GM12878 (cell line): ENCODE measurements at regions not wholly inside any gene's neighbourhood (a gene's known extent, or its start where the extent isn't known, plus 50 kb on each side); places are given as distances from the start of the nearest gene placed in this dataset.

Experiments used
- ATAC-seq: fragments of 200-7000 bp; cut with Tn5 transposase; 3 replicates; pipeline ENCODE4 v1.9.1; 2020; ENCODE audit warnings: mild to moderate bottlenecking, moderate library complexity
- BruUV-seq: library from RNA; stranded (reverse); fragments of 400-500 nt; replicated peaks from 2 replicates; lab custom pipeline; 2021; lab: Mats Ljungman, UMichigan
- CTCF ChIA-PET: fragments of 300-600 bp; sonication (Branson Sonifier 250); formaldehyde crosslinking; extraction: SDS; loops from one replicate; lab custom pipeline; 2021; ENCODE audit warnings: inconsistent platforms; lab: Yijun Ruan, JAX
- POLR2A ChIA-PET: fragments of 350-600 bp; formaldehyde crosslinking; extraction: SDS; loops from one replicate; lab custom pipeline; 2021; ENCODE audit warnings: inconsistent platforms; lab: Charles Lee
- RAD21 ChIA-PET: fragments of 300-600 bp; sonication (Branson Sonifier 250); formaldehyde crosslinking; loops from one replicate; lab custom pipeline; 2023; ENCODE audit warnings: antibody characterized with exemption; ENCODE audit not compliant: unreplicated experiment; lab: Charles Lee
- SMC1A ChIA-PET: fragments of 300-600 bp; sonication (Branson Sonifier 250); formaldehyde crosslinking; loops from one replicate; lab custom pipeline; 2023; ENCODE audit not compliant: unreplicated experiment, uncharacterized antibody; lab: Charles Lee
- DNase-seq: peaks from one replicate; pipeline ENCODE4 v3.0.0-alpha.2; 2011; ENCODE audit warnings: low read depth, low spot score
- FAIRE-seq: peaks from 3 replicates; lab custom pipeline; 2011; peaks lifted over from hg19 to GRCh38; lab: Jason Lieb, UNC
- H2AFZ ChIP-seq: 2 replicates; pipeline ENCODE4 v1.6.0; 2011; ENCODE audit warnings: low read depth, low read length, control low read depth; ENCODE audit not compliant: control insufficient read depth
- H3K27ac ChIP-seq: 2 replicates; pipeline ENCODE4 v1.5.1; 2011; ENCODE audit warnings: control low read depth; ENCODE audit not compliant: control insufficient read depth, insufficient read depth
- H3K27me3 ChIP-seq, 2 experiments: replicated peaks in 1 of 2; 2 replicates each; pipeline versions ENCODE4 v1.6.0 to v1.6.1; 2011; ENCODE audit warnings: low read length in 1 of 2; ENCODE audit not compliant: control insufficient read depth in 2 of 2, insufficient read depth in 2 of 2
- H3K36me3 ChIP-seq, 2 experiments: 2 replicates each; pipeline ENCODE4 v1.5.1; 2011; ENCODE audit warnings: low read length in 1 of 2; ENCODE audit not compliant: control insufficient read depth in 2 of 2, insufficient read depth in 2 of 2
- H3K4me1 ChIP-seq: 2 replicates; pipeline ENCODE4 v1.6.1; 2011; ENCODE audit warnings: mild to moderate bottlenecking, low read length, moderate library complexity, mixed read lengths; ENCODE audit not compliant: control insufficient read depth, insufficient read depth
- H3K4me2 ChIP-seq: 2 replicates; pipeline ENCODE4 v1.6.0; 2011; ENCODE audit warnings: control low read depth; ENCODE audit not compliant: control insufficient read depth, insufficient read depth
- H3K4me3 ChIP-seq: fragments of 200-600 bp; sonication (generic); 2 replicates; pipeline ENCODE4 v1.5.1; 2016
- H3K79me2 ChIP-seq: 2 replicates; pipeline ENCODE4 v1.6.0; 2011; ENCODE audit warnings: low read length; ENCODE audit not compliant: control insufficient read depth, insufficient read depth
- H3K9ac ChIP-seq: 2 replicates; pipeline ENCODE4 v1.8.0; 2011; ENCODE audit warnings: low read length, control low read depth, mixed read lengths; ENCODE audit not compliant: control insufficient read depth, insufficient read depth
- H3K9me3 ChIP-seq: replicated peaks from 3 replicates; pipeline ENCODE4 v1.5.1; 2011; ENCODE audit warnings: mild to moderate bottlenecking, low read length; ENCODE audit not compliant: control insufficient read depth, insufficient read depth
- H4K20me1 ChIP-seq: 2 replicates; pipeline ENCODE4 v1.6.0; 2011; ENCODE audit not compliant: control insufficient read depth, insufficient read depth
- BHLHE40 ChIP-seq, 2 experiments: fragments of 450-650 bp in 1 of 2; IDR thresholded peaks; 2 replicates each; pipeline ENCODE4 v1.6.1; 2011 to 2017; ENCODE audit warnings: low read depth in 2 of 2, borderline replicate concordance in 1 of 2, improper control_type of control experiment in 1 of 2, low read length in 1 of 2, mild to moderate bottlenecking in 1 of 2
- CEBPB ChIP-seq, 2 experiments: fragments of 150-350 bp in 1 of 2; IDR thresholded peaks; 2 replicates each; pipeline ENCODE4 v1.6.1; 2012 to 2014; ENCODE audit warnings: low read depth in 2 of 2, low read length in 2 of 2, borderline replicate concordance in 1 of 2, inconsistent platforms in 1 of 2
- CHD1 ChIP-seq: IDR thresholded peaks from 2 replicates; pipeline ENCODE4 v1.6.1; 2012; ENCODE audit warnings: low read depth, low read length, improper control_type of control experiment
- CREB1 ChIP-seq: IDR thresholded peaks from 2 replicates; pipeline ENCODE4 v1.6.1; 2012; ENCODE audit warnings: low read depth, mild to moderate bottlenecking, inconsistent platforms
- GATAD2B ChIP-seq: fragments of 450-650 bp; conservative IDR thresholded peaks from 2 replicates; pipeline ENCODE4 v1.6.1; 2017; ENCODE audit warnings: low read depth, mild to moderate bottlenecking, moderate library complexity
- HDAC2 ChIP-seq: fragments of 200-600 bp; sonication (generic); IDR thresholded peaks from 2 replicates; pipeline ENCODE4 v1.6.1; 2017
- IKZF1 ChIP-seq: fragments of 450-650 bp; conservative IDR thresholded peaks from 2 replicates; pipeline ENCODE4 v1.6.1; 2017; ENCODE audit warnings: antibody characterized with exemption, mild to moderate bottlenecking
- KDM1A ChIP-seq: fragments of 200-600 bp; sonication (generic); IDR thresholded peaks from 2 replicates; pipeline ENCODE4 v1.6.1; 2016; ENCODE audit warnings: borderline replicate concordance
- LARP7 ChIP-seq: fragments of 450-650 bp; IDR thresholded peaks from 2 replicates; pipeline ENCODE4 v1.6.1; 2017; ENCODE audit warnings: mild to moderate bottlenecking
- MEF2A ChIP-seq: IDR thresholded peaks from 2 replicates; pipeline ENCODE4 v1.6.1; 2011; ENCODE audit warnings: low read depth, mild to moderate bottlenecking, low read length, moderate library complexity; ENCODE audit not compliant: insufficient read depth
- NFYB ChIP-seq: IDR thresholded peaks from 2 replicates; pipeline ENCODE4 v1.6.1; 2011; ENCODE audit warnings: low read depth, mild to moderate bottlenecking, low read length, improper control_type of control experiment, moderate library complexity; ENCODE audit not compliant: insufficient read depth
- PML ChIP-seq: IDR thresholded peaks from 2 replicates; pipeline ENCODE4 v1.6.1; 2012; ENCODE audit warnings: low read length, inconsistent platforms
- POLR2AphosphoS2 ChIP-seq: IDR thresholded peaks from 2 replicates; pipeline ENCODE4 v1.6.1; 2011; ENCODE audit warnings: low read depth, mild to moderate bottlenecking, low read length, improper control_type of control experiment, moderate library complexity
- SMAD1 ChIP-seq: fragments of 450-650 bp; IDR thresholded peaks from 2 replicates; pipeline ENCODE4 v1.6.1; 2018; ENCODE audit warnings: mild to moderate bottlenecking, low read depth; ENCODE audit not compliant: partially characterized antibody
- SMC3 ChIP-seq: IDR thresholded peaks from 2 replicates; pipeline ENCODE4 v1.6.1; 2011; ENCODE audit warnings: low read length, improper control_type of control experiment, borderline replicate concordance
- STAT1 ChIP-seq: fragments of 450-650 bp; conservative IDR thresholded peaks from 2 replicates; pipeline ENCODE4 v1.6.1; 2014; ENCODE audit warnings: antibody characterized with exemption, mild to moderate bottlenecking
- SUPT20H ChIP-seq: IDR thresholded peaks from 2 replicates; pipeline ENCODE4 v1.6.1; 2011; ENCODE audit warnings: low read depth, mild to moderate bottlenecking, low read length, moderate library complexity, borderline replicate concordance; ENCODE audit not compliant: control insufficient read depth
- TCF12 ChIP-seq: IDR thresholded peaks from 2 replicates; pipeline ENCODE4 v1.6.1; 2011; ENCODE audit warnings: low read depth, mild to moderate bottlenecking, low read length
- whole genome bisulfite sequencing: methylation state at CpG from one replicate; pipeline ENCODE4 v1.1.6; 2016; ENCODE audit warnings: low lambda C conversion rate; ENCODE audit not compliant: insufficient replicate concordance, insufficient coverage; ENCODE audit errors: missing lambda C conversion rate; 5-methylcytosine and 5-hydroxymethylcytosine counted together
- in situ Hi-C: fragments of 300-500 bp; cut with MboI; formaldehyde crosslinking; loops from 9 replicates; pipeline ENCODE4 v1.14.3; 2018; ENCODE audit warnings: mixed read lengths
- intact Hi-C: fragments of 100-400 bp; cut with micrococcal nuclease; formaldehyde crosslinking; loops from one replicate; pipeline ENCODE4 v1.14.2; 2022; ENCODE audit not compliant: unreplicated experiment
- TF ChIP-seq, protein P1 (sequence below): fragments of 450-650 bp; IDR thresholded peaks from 2 replicates; pipeline ENCODE4 v1.6.1; 2018; ENCODE audit warnings: mild to moderate bottlenecking, low read depth, moderate library complexity; ENCODE audit not compliant: partially characterized antibody
- TF ChIP-seq, protein P2 (sequence below): fragments of 450-650 bp; formaldehyde crosslinking; IDR thresholded peaks from 2 replicates; pipeline ENCODE4 v1.4.0; 2020; ENCODE audit warnings: mild to moderate bottlenecking, moderate library complexity

DNA sequence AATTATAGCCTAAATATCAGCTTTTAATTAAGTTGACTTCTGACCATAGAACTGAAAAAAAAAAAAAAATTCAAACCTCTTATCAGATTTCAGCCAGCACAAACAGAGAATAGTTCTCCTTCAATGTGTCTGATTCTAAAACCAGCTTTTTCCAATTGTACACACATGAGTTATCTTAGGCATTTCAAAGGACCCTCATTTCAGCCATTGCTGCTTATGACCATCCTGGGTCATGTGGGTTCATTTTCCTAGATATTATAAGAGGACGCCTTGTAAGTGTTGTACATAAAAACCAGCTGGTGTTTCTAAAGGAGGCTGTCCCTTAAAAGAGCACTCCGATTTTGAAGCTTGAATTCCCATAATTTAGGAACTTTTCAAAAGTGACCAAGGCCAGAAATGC is 62.3 kb upstream of the DYNC1I2 start:
- in situ Hi-C loops, result no loop called here
- no peaks in the 10 kb centered on the region for H3K27me3 ChIP-seq
- FAIRE-seq, result no peak
- H3K27ac ChIP-seq, result no peak overlapping the region
- TF ChIP-seq CHD1, result no peak
- TF ChIP-seq CREB1, result no peak
- no peak for TF ChIP-seq KDM1A
- TF ChIP-seq STAT1, result no peak
- no peak for TF ChIP-seq SMC3
- no peak for TF ChIP-seq TCF12
- no peak for TF ChIP-seq HDAC2
- TF ChIP-seq GATAD2B, result no peak
- no peak for TF ChIP-seq NFYB
- no peak for TF ChIP-seq PML
- TF ChIP-seq BHLHE40 (IDR thresholded peaks at IDR 0.05; ENCODE audit: borderline replicate concordance in 1 of 2, low read depth in 2 of 2, low read length in 1 of 2), result no peak
- TF ChIP-seq MEF2A, result no peak
- TF ChIP-seq POLR2AphosphoS2, result no peak
- no peak for TF ChIP-seq SUPT20H
- TF ChIP-seq LARP7, result no peak
- TF ChIP-seq SMAD1, result no peak
- no peak for TF ChIP-seq IKZF1
- TF ChIP-seq, protein P1, sequence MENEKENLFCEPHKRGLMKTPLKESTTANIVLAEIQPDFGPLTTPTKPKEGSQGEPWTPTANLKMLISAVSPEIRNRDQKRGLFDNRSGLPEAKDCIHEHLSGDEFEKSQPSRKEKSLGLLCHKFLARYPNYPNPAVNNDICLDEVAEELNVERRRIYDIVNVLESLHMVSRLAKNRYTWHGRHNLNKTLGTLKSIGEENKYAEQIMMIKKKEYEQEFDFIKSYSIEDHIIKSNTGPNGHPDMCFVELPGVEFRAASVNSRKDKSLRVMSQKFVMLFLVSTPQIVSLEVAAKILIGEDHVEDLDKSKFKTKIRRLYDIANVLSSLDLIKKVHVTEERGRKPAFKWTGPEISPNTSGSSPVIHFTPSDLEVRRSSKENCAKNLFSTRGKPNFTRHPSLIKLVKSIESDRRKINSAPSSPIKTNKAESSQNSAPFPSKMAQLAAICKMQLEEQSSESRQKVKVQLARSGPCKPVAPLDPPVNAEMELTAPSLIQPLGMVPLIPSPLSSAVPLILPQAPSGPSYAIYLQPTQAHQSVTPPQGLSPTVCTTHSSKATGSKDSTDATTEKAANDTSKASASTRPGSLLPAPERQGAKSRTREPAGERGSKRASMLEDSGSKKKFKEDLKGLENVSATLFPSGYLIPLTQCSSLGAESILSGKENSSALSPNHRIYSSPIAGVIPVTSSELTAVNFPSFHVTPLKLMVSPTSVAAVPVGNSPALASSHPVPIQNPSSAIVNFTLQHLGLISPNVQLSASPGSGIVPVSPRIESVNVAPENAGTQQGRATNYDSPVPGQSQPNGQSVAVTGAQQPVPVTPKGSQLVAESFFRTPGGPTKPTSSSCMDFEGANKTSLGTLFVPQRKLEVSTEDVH, result no peak
- no peak for TF ChIP-seq CEBPB (IDR thresholded peaks at IDR 0.05; ENCODE audit: borderline replicate concordance in 1 of 2, low read depth in 2 of 2, low read length in 2 of 2)
- TF ChIP-seq, protein P2, sequence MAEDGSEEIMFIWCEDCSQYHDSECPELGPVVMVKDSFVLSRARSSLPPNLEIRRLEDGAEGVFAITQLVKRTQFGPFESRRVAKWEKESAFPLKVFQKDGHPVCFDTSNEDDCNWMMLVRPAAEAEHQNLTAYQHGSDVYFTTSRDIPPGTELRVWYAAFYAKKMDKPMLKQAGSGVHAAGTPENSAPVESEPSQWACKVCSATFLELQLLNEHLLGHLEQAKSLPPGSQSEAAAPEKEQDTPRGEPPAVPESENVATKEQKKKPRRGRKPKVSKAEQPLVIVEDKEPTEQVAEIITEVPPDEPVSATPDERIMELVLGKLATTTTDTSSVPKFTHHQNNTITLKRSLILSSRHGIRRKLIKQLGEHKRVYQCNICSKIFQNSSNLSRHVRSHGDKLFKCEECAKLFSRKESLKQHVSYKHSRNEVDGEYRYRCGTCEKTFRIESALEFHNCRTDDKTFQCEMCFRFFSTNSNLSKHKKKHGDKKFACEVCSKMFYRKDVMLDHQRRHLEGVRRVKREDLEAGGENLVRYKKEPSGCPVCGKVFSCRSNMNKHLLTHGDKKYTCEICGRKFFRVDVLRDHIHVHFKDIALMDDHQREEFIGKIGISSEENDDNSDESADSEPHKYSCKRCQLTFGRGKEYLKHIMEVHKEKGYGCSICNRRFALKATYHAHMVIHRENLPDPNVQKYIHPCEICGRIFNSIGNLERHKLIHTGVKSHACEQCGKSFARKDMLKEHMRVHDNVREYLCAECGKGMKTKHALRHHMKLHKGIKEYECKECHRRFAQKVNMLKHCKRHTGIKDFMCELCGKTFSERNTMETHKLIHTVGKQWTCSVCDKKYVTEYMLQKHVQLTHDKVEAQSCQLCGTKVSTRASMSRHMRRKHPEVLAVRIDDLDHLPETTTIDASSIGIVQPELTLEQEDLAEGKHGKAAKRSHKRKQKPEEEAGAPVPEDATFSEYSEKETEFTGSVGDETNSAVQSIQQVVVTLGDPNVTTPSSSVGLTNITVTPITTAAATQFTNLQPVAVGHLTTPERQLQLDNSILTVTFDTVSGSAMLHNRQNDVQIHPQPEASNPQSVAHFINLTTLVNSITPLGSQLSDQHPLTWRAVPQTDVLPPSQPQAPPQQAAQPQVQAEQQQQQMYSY, result no peak
- TF ChIP-seq, all 136 proteins: peak for 0
- no peaks in the 10 kb centered on the region for H3K79me2 ChIP-seq
- SMC1A ChIA-PET, result no interaction called here
- intact Hi-C loops, result no loop called here
- ATAC-seq (no peak), DNase-seq (no peak)
- H4K20me1 ChIP-seq, result no peaks in the 10 kb centered on the region
- H3K9me3 ChIP-seq, result no peaks in the 10 kb centered on the region; the same call in 2 of the 3 replicates
- H2AFZ ChIP-seq, result no peak overlapping the region
- H3K9ac ChIP-seq, result no peak overlapping the region
- POLR2A ChIA-PET, result no interaction called here
- BruUV-seq, result no TSS peak
- H3K4me2 ChIP-seq, result no peak overlapping the region
- H3K4me1 ChIP-seq, result no peaks in the 10 kb centered on the region
- no peaks in the 10 kb centered on the region for H3K36me3 ChIP-seq
- CTCF ChIA-PET, result interaction anchor here (1.1 to 1.3 kb wide), 2 partner anchors 15 to 79 kb away, joined by 3 read pairs; no protein-coding TSS in a partner anchor
- H3K4me3 ChIP-seq, result no peak overlapping the region
- WGBS, result 56% methylated on average over 2 of the region's 2 CpGs
- RAD21 ChIA-PET, result interaction anchor here (1.6 kb wide), 1 partner anchor 15 kb away, joined by 3 read pairs; no protein-coding TSS in a partner anchor
